ENCODE measurements at regions not wholly inside any gene's neighbourhood (a gene's known extent, or its start where the extent isn't known, plus 50 kb on each side); places are given as distances from the start of the nearest gene placed in this dataset.

DNA sequence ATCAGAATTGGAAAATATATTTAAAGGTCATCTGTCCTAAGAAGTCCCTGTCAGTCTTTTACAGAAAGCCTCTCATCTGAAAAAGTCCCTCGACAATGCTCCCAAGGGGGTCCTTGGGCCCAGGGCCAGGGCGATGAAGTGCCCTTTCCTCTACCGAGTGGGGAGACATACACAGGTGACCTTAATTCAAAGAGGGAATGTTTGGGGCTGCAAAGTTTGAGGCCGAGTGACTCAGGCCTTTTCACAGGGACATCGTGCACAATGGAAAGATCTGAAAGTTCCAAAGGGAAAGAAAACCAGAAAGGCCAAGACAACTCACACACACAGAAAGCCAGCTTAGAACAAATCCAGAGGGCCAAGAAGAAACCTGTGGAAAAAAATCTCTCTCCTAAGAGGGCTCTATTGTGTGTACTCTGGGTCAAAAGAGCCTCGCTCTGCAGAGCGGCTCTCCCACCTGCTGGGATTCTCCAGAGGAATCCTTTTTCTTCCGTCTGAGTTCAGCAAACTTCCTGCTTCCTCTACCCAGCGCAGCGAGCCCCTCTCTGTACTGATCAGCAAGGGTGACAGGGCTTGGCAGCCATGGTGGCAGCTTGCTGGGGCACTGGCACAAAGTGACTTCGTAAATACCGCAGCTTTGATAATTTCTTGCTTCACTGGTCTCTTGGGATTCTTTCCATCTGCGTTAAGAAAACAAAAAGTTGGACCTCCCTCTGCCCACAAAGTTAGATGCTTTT, 259.1 kb downstream of the OPA1 start:
- no peak for DNase-seq

GRCh38 chr3:193852901-193853300, 259.9 kb downstream of the OPA1 start:
- DNase-seq: no peak

GRCh38 chr3:193853511-193854219, 260.7 kb downstream of the OPA1 start:
- DNase-seq: no peak

DNA sequence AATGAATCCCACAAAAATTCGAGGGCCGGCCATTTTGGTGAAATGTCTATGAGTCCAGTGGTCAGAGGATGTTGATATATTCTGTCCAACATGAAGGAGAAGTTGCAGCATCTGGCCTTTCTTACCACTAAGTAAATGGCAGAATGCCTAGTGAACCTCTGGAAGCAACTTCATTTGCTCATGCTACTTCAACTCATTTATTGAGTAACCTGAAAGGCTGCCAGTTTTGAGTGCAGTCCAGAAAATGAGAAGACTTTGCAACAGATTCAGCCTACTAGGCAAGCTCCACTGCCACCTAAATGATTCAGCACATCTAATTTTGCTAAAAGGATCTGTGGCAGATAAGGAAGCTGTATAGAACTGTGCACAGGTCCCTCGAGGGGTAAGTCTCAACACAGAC, 265.0 kb downstream of the OPA1 start:
- no peak for DNase-seq

- no peak for DNase-seq
Measured at GRCh38 chr3:193859195-193859594, 266.2 kb downstream of the OPA1 start.

GRCh38 chr3:193861012-193861411, 268.0 kb downstream of the OPA1 start:
- DNase-seq: no peak

GRCh38 chr3:193862843-193863242, 269.8 kb downstream of the OPA1 start:
- DNase-seq: no peak

DNA sequence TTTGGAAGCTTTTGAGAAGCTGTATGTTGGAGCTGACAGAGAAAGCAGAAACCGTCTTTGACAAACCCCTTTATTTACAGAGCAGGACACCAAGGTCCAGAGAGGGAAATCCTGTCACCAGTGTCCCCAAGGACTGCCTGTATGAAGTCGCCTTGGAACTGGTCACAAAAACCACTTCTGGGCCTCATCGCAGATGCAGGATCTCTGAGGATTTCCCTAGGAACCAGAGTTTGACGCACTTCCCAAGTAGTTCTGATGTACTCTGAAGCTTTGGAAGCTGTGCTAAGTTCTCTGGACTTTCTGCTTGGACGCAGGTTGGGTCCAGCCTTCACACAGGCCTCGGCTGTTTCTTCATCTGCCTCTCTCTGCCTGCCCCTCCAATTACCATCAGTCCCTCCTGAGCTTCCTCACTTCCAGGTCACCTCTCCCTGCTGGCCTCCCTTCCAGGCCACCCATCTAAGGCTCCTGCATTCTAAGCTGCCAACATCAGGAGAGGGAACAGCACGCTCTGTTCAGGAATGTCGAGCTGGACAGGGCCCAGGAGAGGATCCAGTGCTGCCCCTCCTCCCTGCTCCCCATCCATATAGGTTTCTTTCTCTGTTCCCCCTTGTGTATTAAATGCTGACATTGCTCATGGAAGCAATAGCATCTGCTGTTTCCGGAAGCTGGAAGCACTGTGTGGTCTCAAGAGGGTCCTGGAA, 270.8 kb downstream of the OPA1 start:
- no peak for DNase-seq

GRCh38 chr3:193865339-193865738, 270.6 kb upstream of the HES1 start:
- DNase-seq: no peak

DNA sequence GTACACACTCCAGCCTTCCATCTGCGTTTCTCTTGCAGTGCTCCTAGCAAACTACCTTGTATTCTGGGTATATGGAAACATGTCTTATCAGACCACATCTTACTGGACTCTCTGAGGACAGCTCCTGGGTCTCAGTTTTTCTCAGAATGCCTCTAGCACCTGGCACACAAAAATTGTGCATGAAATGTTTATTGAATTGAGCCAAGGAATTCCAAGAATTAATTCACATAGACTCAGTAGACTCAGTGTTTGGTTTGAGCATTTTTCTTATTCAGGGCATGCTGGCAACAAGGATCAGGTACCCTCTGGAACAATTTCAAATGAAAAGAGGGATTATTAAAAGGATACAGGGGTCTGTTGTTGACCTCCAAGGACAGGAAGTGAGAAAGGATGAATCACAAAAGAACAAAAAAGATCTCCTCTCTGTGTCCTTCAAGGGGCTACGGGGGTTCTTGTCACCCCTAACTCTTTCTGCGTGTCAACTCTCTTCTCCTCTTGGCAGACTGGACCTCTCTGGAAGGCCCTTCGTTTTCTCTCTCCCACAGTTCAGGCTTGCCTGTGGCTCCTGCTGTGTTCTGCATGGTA, 270.0 kb upstream of the HES1 start:
- no peak for DNase-seq

DNA sequence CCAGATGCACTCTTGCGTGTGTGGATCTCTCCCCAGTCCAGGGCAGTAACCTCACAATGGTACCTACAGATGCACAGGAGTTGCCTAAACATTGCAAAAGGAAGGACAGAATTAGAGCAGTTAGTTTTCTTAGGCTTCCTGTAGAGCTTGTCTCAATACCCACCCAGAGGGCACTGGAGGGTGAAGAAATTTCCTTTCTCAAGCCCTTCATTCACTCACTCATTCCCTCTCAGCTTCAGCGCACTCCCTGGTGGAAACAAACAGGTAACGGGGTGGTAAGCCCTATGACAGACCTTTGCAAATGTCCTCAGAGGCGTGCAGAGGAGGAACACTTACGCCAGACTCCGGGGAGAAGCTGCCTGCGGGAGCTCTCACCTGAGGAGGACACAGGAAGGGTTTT, 267.4 kb upstream of the HES1 start:
- no peak for DNase-seq

DNA sequence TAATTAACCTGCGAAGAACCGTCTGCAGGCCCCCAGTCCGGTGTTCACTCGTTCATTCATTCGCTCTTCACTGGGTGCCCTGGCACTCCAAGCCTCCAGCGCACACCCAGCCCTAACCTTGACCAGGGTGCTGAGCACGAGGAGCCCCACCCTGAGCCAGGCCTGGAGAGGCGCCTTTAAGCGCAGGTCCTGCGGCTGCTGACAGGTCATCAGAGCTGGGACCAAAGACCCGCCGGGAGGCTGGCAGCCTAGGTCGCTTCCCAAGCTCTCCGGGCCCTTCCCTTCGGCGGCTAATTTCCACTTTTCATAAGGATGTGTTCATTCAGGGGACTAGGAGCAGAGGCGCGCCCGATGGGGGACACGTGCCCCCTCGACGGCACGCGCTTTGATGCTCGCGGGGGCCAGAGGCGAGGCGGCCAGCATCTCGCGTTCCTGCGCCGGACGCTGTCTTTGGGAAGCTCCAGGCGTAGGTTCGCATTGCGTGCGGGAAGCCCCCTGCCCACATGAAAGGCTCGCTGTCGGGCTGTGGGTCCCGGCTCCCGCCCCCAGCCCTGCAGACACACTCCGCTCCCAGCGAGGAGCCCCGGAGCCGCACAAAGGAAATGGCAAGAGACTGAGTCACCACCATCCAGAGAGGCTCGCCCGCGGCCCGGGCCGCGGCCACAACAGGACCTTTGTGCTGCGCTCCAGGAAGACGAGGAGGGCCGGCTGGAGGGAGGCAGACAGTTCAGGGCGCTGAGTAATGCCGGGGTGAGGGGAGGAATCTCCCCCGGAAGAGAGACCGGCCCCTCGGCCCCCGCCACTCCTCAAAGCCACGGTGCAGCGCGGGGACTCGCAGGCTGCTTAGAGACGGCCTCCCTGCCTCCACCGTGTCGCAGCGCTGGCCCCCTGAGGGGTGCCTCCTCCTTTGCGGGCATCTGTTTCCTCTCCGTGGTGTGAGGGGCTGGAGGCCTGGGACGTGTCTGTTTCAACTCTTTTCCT, 266.4 kb upstream of the HES1 start:
- DNase-seq: no peak

GRCh38 chr3:193870376-193871219, 265.4 kb upstream of the HES1 start:
- no peak for DNase-seq

- no peak for DNase-seq
Measured at GRCh38 chr3:193871220-193871485, 264.8 kb upstream of the HES1 start.

GRCh38 chr3:193872265-193872753, 263.6 kb upstream of the HES1 start:
- DNase-seq: no peak

DNA sequence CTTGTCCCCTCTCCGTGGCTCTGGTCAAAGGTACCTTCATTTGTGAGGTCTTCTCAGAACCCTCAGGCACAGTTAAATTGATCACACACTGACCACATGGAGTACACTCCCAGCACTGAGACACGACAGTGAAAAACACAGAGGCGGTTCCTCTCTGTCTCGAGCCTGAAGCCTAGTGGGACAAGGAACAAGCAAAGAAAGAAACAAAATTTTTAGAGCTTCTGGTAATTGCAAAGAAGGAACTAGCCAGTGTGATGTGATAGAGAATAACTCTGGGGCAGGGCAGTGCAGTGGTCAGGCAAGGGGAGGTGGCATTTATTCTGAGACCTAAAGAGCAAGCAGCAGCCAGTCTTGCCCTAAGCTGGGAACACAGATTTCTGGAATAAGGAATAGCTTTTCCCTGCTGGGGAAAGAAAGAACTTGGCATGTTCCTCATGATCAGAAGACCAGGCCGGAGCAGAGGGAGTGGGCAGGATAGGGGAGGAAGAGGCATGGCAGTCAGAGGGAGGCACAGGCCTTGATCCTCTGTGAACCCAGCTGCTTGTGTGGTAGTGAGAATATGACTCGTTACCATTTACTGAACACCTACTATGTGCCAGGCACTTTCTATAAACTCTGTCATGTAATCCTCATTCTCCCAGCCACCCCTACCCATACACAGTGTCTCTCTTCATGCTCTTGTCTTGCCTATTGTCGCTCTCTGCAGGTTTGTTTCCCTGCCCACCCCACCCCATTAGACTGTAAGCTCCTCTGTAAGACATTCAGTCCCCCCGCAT, 262.3 kb upstream of the HES1 start:
- no peak for DNase-seq

DNA sequence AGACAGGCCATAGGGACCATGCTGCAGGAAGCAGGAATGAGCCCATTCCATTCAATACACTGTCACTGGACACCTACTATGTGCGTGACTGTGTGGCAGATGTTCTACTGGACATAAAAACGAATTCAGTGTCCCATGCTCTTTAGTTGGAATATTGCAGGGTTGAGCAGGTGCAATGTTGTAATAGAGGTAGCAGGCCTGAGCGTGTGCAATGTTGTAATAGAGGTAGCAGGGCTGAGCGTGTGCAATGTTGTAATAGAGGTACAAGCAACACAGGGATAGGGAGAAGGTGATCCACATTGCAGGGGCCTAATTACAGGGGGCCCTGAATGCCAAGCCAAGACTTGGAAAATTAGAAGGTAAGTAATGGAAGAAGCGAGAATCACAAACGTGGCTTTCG, 261.4 kb upstream of the HES1 start:
- no peak for DNase-seq

DNA sequence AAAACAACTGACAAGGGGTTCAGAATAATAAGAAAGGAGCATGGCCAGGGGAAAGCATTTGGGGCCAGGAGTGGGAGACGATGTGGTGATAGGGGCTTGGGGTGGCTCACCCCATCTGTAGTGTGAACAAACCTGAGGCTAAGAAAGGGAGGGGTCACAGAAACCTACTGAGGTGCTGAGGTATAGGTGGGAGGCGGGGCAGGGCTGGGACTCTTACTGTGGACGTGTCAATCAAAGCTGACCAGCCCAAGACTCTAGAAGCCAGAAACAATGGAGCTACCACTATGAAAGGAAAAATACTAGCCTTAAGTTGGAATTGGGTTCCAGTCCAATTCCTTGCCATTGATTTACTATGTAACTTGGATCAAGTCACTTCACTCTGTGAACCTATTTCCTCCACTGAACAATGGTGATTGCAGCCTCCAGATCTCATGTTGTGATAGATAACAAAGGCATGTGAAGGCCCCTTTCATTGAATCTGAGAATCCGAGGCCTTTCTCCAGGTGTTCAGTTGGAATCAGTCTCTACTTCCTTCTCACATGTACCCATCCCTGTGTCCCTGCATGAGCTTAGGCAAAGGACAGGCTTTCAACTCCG, 260.9 kb upstream of the HES1 start:
- DNase-seq: no peak

- DNase-seq: no peak
Measured at GRCh38 chr3:193875601-193876321, 260.2 kb upstream of the HES1 start.

All from T-helper 9 cell (primary cell).